ENCODE measurements at regions not wholly inside any gene's neighbourhood (a gene's known extent, or its start where the extent isn't known, plus 50 kb on each side); places are given as distances from the start of the nearest gene placed in this dataset.

- DNase-seq (ENCODE audit: low spot score): no peak
Measured at GRCh38 chr20:11582060-11582459, 335.6 kb upstream of the BTBD3 start.

GRCh38 chr20:11585752-11586352 lies 331.8 kb upstream of the BTBD3 start:
- peak; percentile 20 for DNase-seq (ENCODE audit: low spot score)

- DNase-seq (ENCODE audit: low spot score): no peak
Measured at GRCh38 chr20:11588875-11589274, 328.8 kb upstream of the BTBD3 start.

GRCh38 chr20:11591965-11592364 lies 325.7 kb upstream of the BTBD3 start:
- DNase-seq (ENCODE audit: low spot score): no peak

- DNase-seq (ENCODE audit: low spot score): no peak
Measured at GRCh38 chr20:11604339-11604738, 313.4 kb upstream of the BTBD3 start.

- DNase-seq (ENCODE audit: low spot score): no peak
Measured at GRCh38 chr20:11607047-11607446, 310.6 kb upstream of the BTBD3 start.

- DNase-seq (ENCODE audit: low spot score): no peak
Measured at GRCh38 chr20:11608736-11609135, 309.0 kb upstream of the BTBD3 start.

- no peak for DNase-seq (ENCODE audit: low spot score)
Measured at GRCh38 chr20:11624704-11625103, 293.0 kb upstream of the BTBD3 start.

- DNase-seq (ENCODE audit: low spot score): no peak
Measured at GRCh38 chr20:11626551-11626950, 291.1 kb upstream of the BTBD3 start.

- no peak for DNase-seq (ENCODE audit: low spot score)
Measured at GRCh38 chr20:11642866-11643265, 274.8 kb upstream of the BTBD3 start.

- DNase-seq (ENCODE audit: low spot score): no peak
Measured at GRCh38 chr20:11646359-11646758, 271.3 kb upstream of the BTBD3 start.

GRCh38 chr20:11650566-11650965 lies 267.1 kb upstream of the BTBD3 start:
- DNase-seq (ENCODE audit: low spot score): no peak

- DNase-seq (ENCODE audit: low spot score): no peak
Measured at GRCh38 chr20:11651138-11651537, 266.6 kb upstream of the BTBD3 start.

- no peak for DNase-seq (ENCODE audit: low spot score)
Measured at GRCh38 chr20:11651647-11652046, 266.0 kb upstream of the BTBD3 start.

GRCh38 chr20:11652128-11652527 lies 265.6 kb upstream of the BTBD3 start:
- DNase-seq (ENCODE audit: low spot score): no peak

- DNase-seq (ENCODE audit: low spot score): no peak
Measured at GRCh38 chr20:11654766-11655165, 262.9 kb upstream of the BTBD3 start.

- DNase-seq (ENCODE audit: low spot score): no peak
Measured at GRCh38 chr20:11660673-11661072, 257.0 kb upstream of the BTBD3 start.

GRCh38 chr20:11671015-11671511 lies 246.6 kb upstream of the BTBD3 start:
- no peak for DNase-seq (ENCODE audit: low spot score)

- no peak for DNase-seq (ENCODE audit: low spot score)
Measured at GRCh38 chr20:11672959-11673358, 244.7 kb upstream of the BTBD3 start.

- no peak for DNase-seq (ENCODE audit: low spot score)
Measured at GRCh38 chr20:11675920-11676629, 241.6 kb upstream of the BTBD3 start.

GRCh38 chr20:11676630-11677287 lies 240.9 kb upstream of the BTBD3 start:
- DNase-seq (ENCODE audit: low spot score): peak; percentile 75

- no peak for DNase-seq (ENCODE audit: low spot score)
Measured at GRCh38 chr20:11677428-11677827, 240.3 kb upstream of the BTBD3 start.

GRCh38 chr20:11677836-11678235 lies 239.9 kb upstream of the BTBD3 start:
- no peak for DNase-seq (ENCODE audit: low spot score)

Measured in HuH-7 (cell line).